Peyer's patch (tissue), 4 donors: ENCODE measurements at regions not wholly inside any gene's neighbourhood (a gene's known extent, or its start where the extent isn't known, plus 50 kb on each side); places are given as distances from the start of the nearest gene placed in this dataset.

Source experiments
- CTCF ChIP-seq, 6 experiments: fragments of 450-650 bp in 4 of 6; fragments of 200-600 bp in 2 of 6; sonication (generic) in 1 of 6; IDR thresholded peaks; one replicate each; pipeline ENCODE4 v1.5.1; 2017 to 2019; ENCODE audit warnings: antibody characterized with exemption in 6 of 6, mild to moderate bottlenecking in 3 of 6, moderate library complexity in 1 of 6
- POLR2A ChIP-seq, 2 donors: fragments of 450-650 bp; IDR thresholded peaks; one replicate each; pipeline ENCODE4 v1.5.1; 2017; ENCODE audit warnings: antibody characterized with exemption in 2 of 2, mild to moderate bottlenecking in 2 of 2, moderate library complexity in 2 of 2

GRCh38 chr4:187017147-187017546 is 293.5 kb upstream of the FAT1 start:
- no peak for TF ChIP-seq CTCF (IDR thresholded peaks at IDR 0.05)
- TF ChIP-seq POLR2A (IDR thresholded peaks at IDR 0.05): no peak
